HG03139 (cell line): ENCODE measurements at regions not wholly inside any gene's neighbourhood (a gene's known extent, or its start where the extent isn't known, plus 50 kb on each side); places are given as distances from the start of the nearest gene placed in this dataset.
"Not testable (repeated sequence)": the region's sequence is repeated elsewhere in the genome, so short reads cannot be mapped to it uniquely, and the experiment has no call there.

Experiments used
- ATAC-seq: cut with Tn5 transposase; IDR thresholded peaks from one replicate; pipeline ENCODE4 v1.9.1; 2021; ENCODE audit not compliant: unreplicated experiment

DNA sequence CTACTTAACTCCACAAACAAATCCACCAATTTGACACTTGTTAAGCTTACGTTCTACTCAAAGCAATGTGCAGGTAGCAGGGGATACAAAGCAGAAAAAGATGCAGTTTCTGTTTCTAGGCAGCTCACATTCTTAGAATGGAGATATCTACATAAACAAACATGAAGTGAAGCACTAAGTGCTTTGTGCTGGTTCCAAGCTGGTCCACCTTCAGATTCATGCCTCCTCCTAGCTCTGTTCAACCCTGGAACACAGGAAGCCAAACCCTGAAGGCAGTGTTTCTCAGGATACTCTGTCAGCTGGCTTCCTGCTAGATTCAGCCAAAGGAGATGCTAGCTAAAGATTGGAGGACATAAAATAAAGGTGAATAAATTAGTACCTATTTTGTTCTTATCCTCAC is 55.3 kb upstream of the NOL4 start:
- no peak for ATAC-seq

GRCh38 chr18:34280653-34281052 is 55.9 kb upstream of the NOL4 start:
- ATAC-seq, result no peak

DNA sequence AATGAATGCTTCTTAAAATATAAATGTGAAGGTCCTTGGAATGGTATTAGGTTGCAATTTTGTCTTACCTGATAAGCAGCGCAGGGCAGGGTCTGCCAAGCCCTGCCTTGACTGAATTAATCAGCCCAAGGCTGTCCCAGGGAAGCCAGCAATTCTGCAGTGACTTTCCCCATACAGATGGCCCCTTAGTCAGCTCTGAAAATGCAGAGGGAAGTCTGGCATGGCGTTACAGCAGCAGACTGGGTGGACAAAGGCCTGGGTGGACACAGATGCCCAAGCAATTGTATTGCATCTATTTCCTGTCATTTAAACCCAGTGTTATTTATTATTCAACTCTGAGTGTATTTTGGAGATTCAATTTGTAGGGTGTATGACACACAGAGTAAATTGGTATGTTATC is 56.6 kb upstream of the NOL4 start:
- ATAC-seq, result no peak

- no peak for ATAC-seq
Observed at GRCh38 chr18:34281722-34282121, 57.0 kb upstream of the NOL4 start.

- ATAC-seq, result no peak
Observed at GRCh38 chr18:34283506-34283905, 58.8 kb upstream of the NOL4 start.

DNA sequence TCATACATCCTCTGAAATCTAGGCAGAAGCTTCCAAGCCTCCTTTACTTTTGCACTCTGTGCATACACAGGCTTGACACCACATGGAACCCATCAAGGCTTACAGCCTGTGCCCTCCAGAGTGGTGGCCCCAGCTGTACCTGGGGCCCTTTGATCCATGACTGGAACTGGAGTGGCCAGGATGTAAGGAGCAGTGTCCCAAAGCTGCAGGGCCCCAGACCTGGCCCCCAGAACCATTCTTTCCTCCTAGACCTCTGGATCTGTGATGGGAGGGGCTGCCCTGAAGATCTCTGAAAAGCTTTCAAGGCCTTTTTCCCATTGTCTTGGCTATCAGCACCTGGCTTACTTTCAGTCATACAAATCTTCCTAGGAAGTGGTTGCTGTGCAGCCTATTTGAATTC is 63.1 kb upstream of the NOL4 start:
- no peak for ATAC-seq

DNA sequence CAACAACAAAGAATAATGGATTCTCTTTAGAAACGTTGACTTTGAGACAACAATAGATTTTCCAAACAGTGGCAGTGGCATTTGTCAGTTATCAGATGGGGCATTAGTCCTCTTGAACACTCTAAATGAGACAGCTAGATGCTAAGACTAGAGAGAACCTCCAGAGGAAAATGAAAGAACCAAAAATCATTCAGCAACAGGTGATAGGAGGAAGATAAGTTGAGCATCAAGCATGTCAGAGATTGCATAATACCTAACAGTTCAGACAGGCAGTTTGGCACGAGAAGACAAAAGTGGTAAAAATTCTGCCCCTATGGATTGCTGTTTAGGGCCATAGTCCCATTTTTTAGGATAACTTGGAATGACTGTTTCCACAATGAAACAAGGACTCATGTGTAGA is 67.9 kb upstream of the NOL4 start:
- ATAC-seq, result no peak

DNA sequence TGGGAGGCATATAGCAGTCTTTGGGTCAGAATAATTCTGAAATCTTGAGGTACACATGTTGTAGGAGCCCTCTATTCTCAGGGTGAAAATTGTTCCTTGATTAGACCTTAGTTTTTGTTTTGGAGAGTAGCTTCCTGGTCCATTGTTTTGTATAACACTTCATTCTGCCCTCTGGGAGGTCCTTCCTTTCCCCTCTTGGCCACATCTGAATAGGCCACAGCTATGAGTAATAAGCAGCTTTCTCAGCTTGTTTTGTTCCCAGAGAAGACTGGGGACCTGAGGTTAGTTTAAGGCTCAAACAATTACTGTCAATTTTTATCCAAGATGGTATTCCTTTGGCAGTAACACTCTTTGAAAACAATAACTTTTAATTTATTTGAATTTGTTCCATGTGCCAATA is 72.6 kb upstream of the NOL4 start:
- ATAC-seq, result no peak

GRCh38 chr18:34299828-34300227 is 75.1 kb upstream of the NOL4 start:
- no peak for ATAC-seq

GRCh38 chr18:34311468-34311867 is 86.8 kb upstream of the NOL4 start:
- ATAC-seq, result no peak

DNA sequence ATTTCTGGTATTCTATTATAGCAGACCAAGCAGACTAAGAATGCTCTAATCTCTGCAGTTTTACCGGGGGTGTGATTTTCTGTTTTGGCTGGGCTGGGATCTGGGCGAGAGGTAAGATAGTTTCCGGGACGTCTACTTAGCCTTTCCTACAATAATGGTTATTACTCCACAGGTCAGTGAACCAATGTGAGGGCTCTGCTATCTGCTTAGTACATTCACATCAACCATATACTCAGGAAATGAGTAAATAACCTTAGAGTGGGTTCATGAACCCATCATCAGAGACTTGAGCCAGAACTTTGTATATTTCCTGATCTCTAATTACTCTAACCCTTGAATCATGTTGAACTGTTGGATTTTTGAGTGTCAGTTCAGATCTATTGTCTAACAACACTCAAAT is 90.1 kb upstream of the NOL4 start:
- no peak for ATAC-seq

- no peak for ATAC-seq
Observed at GRCh38 chr18:34315591-34316352, 91.1 kb upstream of the NOL4 start.

DNA sequence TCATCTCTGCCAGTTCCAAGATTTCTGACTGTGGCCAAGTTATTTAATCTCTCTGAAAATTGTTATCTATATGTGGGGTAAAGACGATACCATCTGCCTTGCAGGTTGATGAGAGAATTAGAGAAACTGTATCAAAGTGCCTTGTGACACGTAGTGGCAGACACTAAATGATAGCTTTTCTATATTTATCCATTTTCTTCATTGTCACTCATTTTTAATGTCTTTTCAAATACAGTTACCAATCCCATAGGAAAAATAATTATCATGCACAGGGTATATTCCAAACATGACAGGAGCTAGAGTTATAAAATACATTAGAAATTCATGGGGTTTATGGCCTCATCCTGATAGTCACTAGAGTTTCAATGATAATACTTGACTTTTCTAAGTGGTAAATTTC is 95.6 kb upstream of the NOL4 start:
- ATAC-seq, result no peak

DNA sequence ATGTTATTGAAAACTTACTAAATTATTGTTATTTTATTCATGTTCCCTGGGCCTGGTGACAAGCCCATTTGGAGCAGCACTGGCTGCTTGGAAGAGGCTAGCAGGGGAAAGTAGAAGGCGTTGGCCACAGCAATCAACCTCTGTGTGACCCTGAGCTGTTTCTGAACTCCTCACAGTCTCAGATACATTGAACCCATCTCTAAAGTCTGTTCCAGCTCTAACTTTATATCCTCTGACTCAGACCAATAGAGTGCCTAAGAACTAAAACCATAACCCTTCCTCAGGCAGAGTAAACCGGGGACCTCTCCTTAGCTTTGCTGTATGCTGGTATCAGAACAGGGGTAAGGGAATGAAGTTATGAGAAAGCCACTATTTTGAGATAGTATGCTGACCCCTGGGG is 96.4 kb upstream of the NOL4 start:
- no peak for ATAC-seq

DNA sequence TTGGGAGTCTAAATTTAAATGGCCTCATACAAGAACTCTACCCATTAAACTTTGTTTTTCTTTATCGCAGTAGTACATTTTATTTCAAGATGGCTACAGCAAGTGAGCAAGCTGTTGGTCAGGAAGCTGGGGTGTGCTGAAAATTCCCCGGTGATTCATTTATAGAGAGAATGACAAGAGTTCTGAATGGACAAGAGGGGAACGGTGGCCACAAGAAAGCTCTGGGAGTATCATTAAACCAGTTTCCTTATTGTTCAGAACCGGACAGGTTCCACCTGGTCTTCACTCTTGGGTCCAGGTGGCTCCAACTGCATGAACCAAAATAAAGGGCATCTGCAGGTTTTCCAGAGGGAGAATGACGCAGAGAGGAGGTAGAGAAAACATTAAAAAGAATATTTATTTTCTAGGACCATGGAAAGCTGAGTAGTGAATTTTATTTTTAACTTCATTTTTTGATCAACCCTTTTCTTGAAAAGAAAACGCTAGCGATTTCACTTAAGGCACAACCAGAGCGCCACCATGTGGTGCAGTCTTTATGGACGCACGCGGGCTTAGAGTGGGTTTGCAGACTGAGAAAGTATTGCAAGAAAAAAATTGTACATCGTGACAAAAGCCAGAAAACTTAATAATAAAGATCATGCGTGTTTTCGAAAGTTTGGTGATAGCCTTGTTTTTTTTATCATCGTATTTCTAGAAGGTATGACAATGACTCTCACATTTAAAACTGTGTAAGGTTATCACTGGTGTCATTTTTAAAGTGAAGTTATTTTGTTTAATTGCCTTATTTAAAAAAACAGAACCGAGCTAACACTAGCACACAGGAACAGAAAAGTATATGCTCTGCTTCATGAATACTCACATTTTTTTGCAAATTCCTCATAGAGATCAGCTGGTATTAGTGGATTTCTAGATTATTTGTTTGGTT is 97.9 kb upstream of the NOL4 start:
- ATAC-seq, result no peak

DNA sequence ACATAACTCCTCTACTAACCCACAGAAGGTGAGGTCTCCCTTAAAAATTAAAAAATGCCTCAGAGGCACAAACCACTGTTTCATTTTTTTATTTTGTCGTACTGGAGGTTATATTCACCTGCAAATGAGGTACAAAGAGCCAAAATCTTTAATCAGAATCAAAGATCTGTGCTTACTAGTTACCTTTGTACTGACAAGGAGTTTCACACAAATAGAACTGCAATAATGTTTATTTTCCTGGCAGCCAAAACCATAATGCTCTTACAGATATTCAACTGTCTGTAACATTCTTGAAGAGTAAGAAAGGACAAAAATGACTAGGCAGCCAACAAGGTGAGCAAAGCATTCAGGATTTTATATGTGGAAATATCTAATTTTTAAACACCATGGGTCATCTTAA is 105.1 kb upstream of the NOL4 start:
- ATAC-seq, result no peak

DNA sequence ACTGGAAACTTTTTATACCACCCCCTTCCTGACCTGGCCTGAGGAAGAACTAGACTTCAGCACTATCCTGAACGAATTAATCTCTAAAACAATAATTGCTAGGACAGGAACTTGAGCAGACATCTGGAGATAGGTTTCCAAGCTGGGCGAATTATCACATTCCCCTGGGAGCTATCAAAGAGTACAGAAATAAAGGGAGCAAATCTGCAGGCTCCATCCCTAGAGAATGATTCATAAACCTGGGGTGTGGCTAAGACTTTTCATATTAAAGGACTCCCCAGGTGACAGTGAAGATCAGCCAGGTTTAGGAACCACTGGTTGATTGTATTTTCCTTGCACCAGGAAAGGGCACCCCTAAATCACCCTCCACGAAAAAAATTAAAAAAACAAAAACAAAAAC is 105.6 kb upstream of the NOL4 start:
- no peak for ATAC-seq

DNA sequence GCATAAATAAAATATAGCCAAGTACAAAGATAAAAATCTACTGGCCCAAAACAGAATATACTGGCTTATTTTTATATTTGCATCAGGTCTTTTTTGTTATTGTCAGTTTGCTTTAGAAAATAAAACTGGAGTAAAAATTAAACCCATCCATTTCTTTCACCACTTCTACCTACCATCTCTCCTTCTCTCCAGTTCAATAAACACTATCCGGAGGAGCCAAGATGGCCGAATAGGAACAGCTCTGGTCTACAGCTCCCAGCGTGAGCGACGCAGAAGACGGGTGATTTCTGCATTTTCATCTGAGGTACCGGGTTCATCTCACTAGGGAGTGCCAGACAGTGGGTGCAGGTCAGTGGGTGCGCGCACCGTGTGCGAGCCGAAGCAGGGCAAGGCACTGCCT is 106.2 kb upstream of the NOL4 start:
- ATAC-seq, result not testable (repeated sequence)

DNA sequence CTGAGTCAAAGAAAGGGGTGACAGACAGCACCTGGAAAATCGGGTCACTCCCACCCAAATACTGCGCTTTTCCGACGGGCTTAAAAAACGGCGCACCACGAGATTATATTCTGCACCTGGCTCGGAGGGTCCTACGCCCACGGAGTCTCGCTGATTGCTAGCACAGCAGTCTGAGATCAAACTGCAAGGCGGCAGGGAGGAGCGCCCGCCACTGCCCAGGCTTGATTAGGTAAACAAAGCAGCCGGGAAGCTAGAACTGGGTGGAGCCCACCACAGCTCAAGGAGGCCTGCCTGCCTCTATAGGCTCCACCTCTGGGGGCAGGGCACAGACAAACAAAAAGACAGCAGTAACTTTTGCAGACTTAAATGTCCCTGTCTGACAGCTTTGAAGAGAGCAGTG is 106.6 kb upstream of the NOL4 start:
- not testable (repeated sequence) for ATAC-seq

DNA sequence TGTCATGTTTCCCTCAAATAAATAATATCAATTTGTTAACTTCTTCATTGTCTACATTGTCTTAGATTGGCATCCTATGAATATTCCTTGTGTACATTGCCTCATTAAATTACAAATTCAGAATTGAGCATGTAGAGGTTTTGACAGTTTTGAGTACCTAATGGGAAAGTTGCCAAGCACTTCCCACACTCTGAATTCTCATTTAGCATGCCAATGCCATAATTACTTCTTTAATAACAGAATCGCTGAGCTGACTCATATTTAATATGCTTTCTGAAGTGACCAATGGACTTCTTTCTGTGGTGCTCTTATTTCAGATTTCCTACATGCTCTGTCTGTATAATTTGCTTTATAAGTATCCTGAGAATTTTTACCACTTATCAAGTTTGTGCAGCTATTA is 114.4 kb upstream of the NOL4 start:
- no peak for ATAC-seq

DNA sequence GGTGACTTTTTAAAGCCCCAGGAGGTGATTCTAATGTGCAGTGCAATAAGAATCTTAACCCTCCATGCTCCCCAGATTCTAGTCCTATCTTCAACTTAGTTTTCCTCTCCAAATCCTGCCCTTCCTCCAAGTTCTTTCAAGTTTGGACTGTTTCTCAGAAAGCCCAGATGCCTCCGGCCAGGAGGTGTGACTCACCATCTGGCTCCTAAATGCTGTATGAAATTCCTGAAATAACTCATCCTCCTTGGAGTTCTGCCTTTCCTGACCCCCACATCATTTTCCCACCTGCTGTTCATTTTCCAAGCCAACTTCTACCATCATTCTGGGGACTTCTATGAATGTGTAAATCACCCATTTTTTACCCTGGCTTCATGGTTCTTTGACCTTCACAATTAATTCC is 118.2 kb upstream of the NOL4 start:
- ATAC-seq, result no peak

DNA sequence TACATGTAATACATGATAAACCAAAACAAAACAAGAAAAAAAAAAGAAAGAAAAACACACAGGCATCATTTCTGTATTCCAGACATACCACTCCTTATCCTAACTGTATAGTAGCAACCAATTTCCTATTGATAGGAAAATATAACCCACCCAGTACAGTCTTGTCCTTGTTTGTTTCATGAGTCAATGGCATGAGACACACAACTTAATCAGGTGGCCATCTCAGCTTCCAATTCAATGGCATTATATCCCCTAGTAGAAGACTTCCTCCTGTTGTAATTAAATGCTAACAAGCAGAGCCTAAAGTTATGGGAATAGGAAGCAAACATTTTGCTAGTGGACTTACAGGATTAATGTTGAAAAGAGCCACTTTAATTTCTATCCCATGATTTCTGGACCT is 121.0 kb upstream of the NOL4 start:
- no peak for ATAC-seq
